Activated naive CD4-positive, alpha-beta T cell treated with anti-CD3 and anti-CD28 coated beads for 36 hours (primary cell): ENCODE measurements at regions not wholly inside any gene's neighbourhood (a gene's known extent, or its start where the extent isn't known, plus 50 kb on each side); places are given as distances from the start of the nearest gene placed in this dataset.

Experiments
- CTCF ChIA-PET: fragments of 350-600 bp; sonication (Branson Sonifier 250); formaldehyde crosslinking; loops from one replicate; lab custom pipeline; 2021; ENCODE audit warnings: antibody characterized with exemption; lab: Charles Lee
- DNase-seq: peaks from one replicate; pipeline ENCODE4 v3.0.0-alpha.2; 2020
- H3K27ac Mint-ChIP-seq: one replicate; pipeline ENCODE4 v1.8.0; 2021; ENCODE audit warnings: mild to moderate bottlenecking, mixed read lengths
- H3K27me3 Mint-ChIP-seq: one replicate; pipeline ENCODE4 v1.8.0; 2021; ENCODE audit warnings: low read depth, mixed read lengths
- H3K36me3 Mint-ChIP-seq: one replicate; pipeline ENCODE4 v1.8.0; 2021; ENCODE audit warnings: low read depth, mixed read lengths
- H3K4me1 Mint-ChIP-seq: one replicate; pipeline ENCODE4 v1.8.0; 2021; ENCODE audit warnings: low read depth, mixed read lengths
- H3K4me3 Mint-ChIP-seq: one replicate; pipeline ENCODE4 v1.8.0; 2021; ENCODE audit warnings: mild to moderate bottlenecking, moderate library complexity, mixed read lengths
- H3K9me3 Mint-ChIP-seq: one replicate; pipeline ENCODE4 v1.8.0; 2021; ENCODE audit warnings: mixed read lengths
- intact Hi-C: fragments of 100-400 bp; cut with micrococcal nuclease; formaldehyde crosslinking; loops from one replicate; pipeline ENCODE4 v1.15.1; 2023

GRCh38 chr5:44868541-44868940, 59.8 kb downstream of the MRPS30 start:
- Mint-ChIP-seq H3K4me1 (peaks cover 10% of the 10 kb centered on the region), H3K36me3 (no peaks in the 10 kb centered on the region), H3K27me3 (peaks cover 11% of the 10 kb centered on the region), H3K9me3 (no peaks in the 10 kb centered on the region), H3K4me3 (no peak overlapping the region), H3K27ac (no peak overlapping the region)
- CTCF ChIA-PET = no interaction called here
- DNase-seq = no peak
- intact Hi-C loops = loop anchor here (10.0 kb wide), 2 partner anchors 166 to 906 kb away; no protein-coding TSS in a partner anchor

- no peak for DNase-seq
- Mint-ChIP-seq H3K27me3 (peaks cover 8% of the 10 kb centered on the region), H3K36me3 (no peaks in the 10 kb centered on the region), H3K4me3 (no peak overlapping the region), H3K9me3 (no peaks in the 10 kb centered on the region), H3K4me1 (peaks cover 13% of the 10 kb centered on the region), H3K27ac (no peak overlapping the region)
- intact Hi-C loops = loop anchor here (10.0 kb wide), 2 partner anchors 165 to 905 kb away; no protein-coding TSS in a partner anchor
- CTCF ChIA-PET = no interaction called here
Measured at GRCh38 chr5:44869928-44870327, 61.2 kb downstream of the MRPS30 start.

GRCh38 chr5:44870430-44870829, 61.7 kb downstream of the MRPS30 start:
- peaks cover 8% of the 10 kb centered on the region for H3K27me3 Mint-ChIP-seq
- no peaks in the 10 kb centered on the region for H3K36me3 Mint-ChIP-seq
- H3K27ac Mint-ChIP-seq = no peak overlapping the region
- CTCF ChIA-PET = no interaction called here
- H3K4me1 Mint-ChIP-seq = peaks cover 15% of the 10 kb centered on the region
- intact Hi-C loops = no loop called here
- no peak overlapping the region for H3K4me3 Mint-ChIP-seq
- H3K9me3 Mint-ChIP-seq = no peaks in the 10 kb centered on the region
- no peak for DNase-seq

GRCh38 chr5:44871401-44871800, 62.7 kb downstream of the MRPS30 start:
- H3K27me3 Mint-ChIP-seq = peaks cover 2% of the 10 kb centered on the region
- H3K36me3 Mint-ChIP-seq = peaks cover 2% of the 10 kb centered on the region
- intact Hi-C loops = no loop called here
- H3K27ac Mint-ChIP-seq = no peak overlapping the region
- no peak overlapping the region for H3K4me3 Mint-ChIP-seq
- H3K9me3 Mint-ChIP-seq = peaks cover 7% of the 10 kb centered on the region
- H3K4me1 Mint-ChIP-seq = peaks cover 24% of the 10 kb centered on the region
- CTCF ChIA-PET = interaction anchor here (0.6 kb wide), 1 partner anchor 206 kb away, joined by 3 read pairs; no protein-coding TSS in a partner anchor
- DNase-seq = no peak

- no peaks in the 10 kb centered on the region for H3K27me3 Mint-ChIP-seq
- DNase-seq = peak; percentile 52
- CTCF ChIA-PET = interaction anchor here (0.6 kb wide), 1 partner anchor 436 kb away, joined by 6 read pairs; no protein-coding TSS in a partner anchor
Measured at GRCh38 chr5:44875661-44876605, 67.2 kb downstream of the MRPS30 start.

GRCh38 chr5:44881266-44881665, 72.5 kb downstream of the MRPS30 start:
- Mint-ChIP-seq H3K27ac (no peak overlapping the region), H3K9me3 (peaks cover 3% of the 10 kb centered on the region), H3K4me3 (no peak overlapping the region), H3K27me3 (no peaks in the 10 kb centered on the region), H3K36me3 (no peaks in the 10 kb centered on the region), H3K4me1 (peaks cover 14% of the 10 kb centered on the region)
- CTCF ChIA-PET = interaction anchor here (0.7 kb wide), 1 partner anchor 1245 kb away, joined by 3 read pairs; no protein-coding TSS in a partner anchor
- intact Hi-C loops = no loop called here
- no peak for DNase-seq

More at GRCh38 chr5:44875661-44876605, 67.2 kb downstream of the MRPS30 start:
- Mint-ChIP-seq H3K4me3 (no peak overlapping the region), H3K9me3 (peaks cover 9% of the 10 kb centered on the region), H3K36me3 (peaks cover 2% of the 10 kb centered on the region), H3K4me1 (peaks cover 25% of the 10 kb centered on the region), H3K27ac (peak overlapping the region; percentile 84)
- intact Hi-C loops = loop anchor here (1.0 to 2.0 kb wide), 4 partner anchors 68 to 1767 kb away; partner anchors contain the start of gene MRPS30

GRCh38 chr5:44884036-44884435, 75.3 kb downstream of the MRPS30 start:
- intact Hi-C loops = no loop called here

GRCh38 chr5:44885903-44886302, 77.2 kb downstream of the MRPS30 start:
- Mint-ChIP-seq H3K36me3 (no peaks in the 10 kb centered on the region), H3K4me1 (peaks cover 4% of the 10 kb centered on the region), H3K27ac (no peak overlapping the region), H3K4me3 (no peak overlapping the region), H3K27me3 (no peaks in the 10 kb centered on the region), H3K9me3 (no peaks in the 10 kb centered on the region)
- intact Hi-C loops = no loop called here
- DNase-seq = no peak
- CTCF ChIA-PET = no interaction called here

More at GRCh38 chr5:44884036-44884435, 75.3 kb downstream of the MRPS30 start:
- no peaks in the 10 kb centered on the region for H3K9me3 Mint-ChIP-seq
- H3K27ac Mint-ChIP-seq = no peak overlapping the region
- no peak for DNase-seq
- H3K4me3 Mint-ChIP-seq = no peak overlapping the region
- CTCF ChIA-PET = no interaction called here
- no peaks in the 10 kb centered on the region for H3K27me3 Mint-ChIP-seq
- H3K4me1 Mint-ChIP-seq = peaks cover 5% of the 10 kb centered on the region
- no peaks in the 10 kb centered on the region for H3K36me3 Mint-ChIP-seq

- intact Hi-C loops = no loop called here
- no peak for DNase-seq
- no peaks in the 10 kb centered on the region for H3K27me3 Mint-ChIP-seq
- CTCF ChIA-PET = no interaction called here
- no peaks in the 10 kb centered on the region for H3K36me3 Mint-ChIP-seq
- no peaks in the 10 kb centered on the region for H3K9me3 Mint-ChIP-seq
- H3K4me1 Mint-ChIP-seq = peaks cover 3% of the 10 kb centered on the region
- H3K4me3 Mint-ChIP-seq = no peak overlapping the region
- H3K27ac Mint-ChIP-seq = no peak overlapping the region
Measured at GRCh38 chr5:44887722-44888121, 79.0 kb downstream of the MRPS30 start.

GRCh38 chr5:44888435-44888834, 79.7 kb downstream of the MRPS30 start:
- CTCF ChIA-PET = no interaction called here
- no peak overlapping the region for H3K27ac Mint-ChIP-seq
- no peaks in the 10 kb centered on the region for H3K36me3 Mint-ChIP-seq
- intact Hi-C loops = no loop called here
- no peak for DNase-seq
- H3K4me1 Mint-ChIP-seq = peaks cover 3% of the 10 kb centered on the region
- H3K4me3 Mint-ChIP-seq = no peak overlapping the region
- H3K9me3 Mint-ChIP-seq = no peaks in the 10 kb centered on the region
- H3K27me3 Mint-ChIP-seq = peaks cover 3% of the 10 kb centered on the region

- H3K4me3 Mint-ChIP-seq = no peak overlapping the region
- DNase-seq = no peak
- CTCF ChIA-PET = no interaction called here
- no peak overlapping the region for H3K27ac Mint-ChIP-seq
- H3K36me3 Mint-ChIP-seq = no peaks in the 10 kb centered on the region
- no peaks in the 10 kb centered on the region for H3K9me3 Mint-ChIP-seq
- intact Hi-C loops = no loop called here
- no peaks in the 10 kb centered on the region for H3K4me1 Mint-ChIP-seq
- peaks cover 6% of the 10 kb centered on the region for H3K27me3 Mint-ChIP-seq
Measured at GRCh38 chr5:44891116-44891515, 82.4 kb downstream of the MRPS30 start.

GRCh38 chr5:44900273-44900954, 91.7 kb downstream of the MRPS30 start:
- Mint-ChIP-seq H3K4me1 (peaks cover 14% of the 10 kb centered on the region), H3K27ac (no peak overlapping the region), H3K4me3 (no peak overlapping the region), H3K9me3 (no peaks in the 10 kb centered on the region), H3K27me3 (peaks cover 9% of the 10 kb centered on the region), H3K36me3 (no peaks in the 10 kb centered on the region)
- intact Hi-C loops = no loop called here
- CTCF ChIA-PET = no interaction called here
- DNase-seq = no peak
